ENCODE measurements at regions not wholly inside any gene's neighbourhood (a gene's known extent, or its start where the extent isn't known, plus 50 kb on each side); places are given as distances from the start of the nearest gene placed in this dataset.

DNA sequence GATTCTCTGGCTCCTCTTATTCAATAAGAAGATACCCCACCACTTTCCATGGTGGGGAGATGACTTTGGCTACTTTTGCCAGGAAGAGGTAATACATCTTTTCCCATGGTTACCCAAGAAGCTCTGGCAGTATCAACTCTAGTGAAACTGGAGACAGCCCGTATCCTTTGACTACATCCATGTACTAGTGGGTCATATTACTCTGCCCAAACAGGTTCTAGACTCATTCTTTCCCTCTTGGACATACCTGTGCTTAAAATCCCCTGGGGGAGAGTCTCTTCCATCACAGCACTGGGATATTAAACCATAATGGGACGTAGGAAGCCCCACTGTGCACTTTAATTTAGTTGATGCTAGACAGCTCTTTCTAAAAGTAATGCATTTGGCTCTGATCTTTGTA is 144.7 kb upstream of the KLF12 start:
- TF ChIP-seq, protein P1, sequence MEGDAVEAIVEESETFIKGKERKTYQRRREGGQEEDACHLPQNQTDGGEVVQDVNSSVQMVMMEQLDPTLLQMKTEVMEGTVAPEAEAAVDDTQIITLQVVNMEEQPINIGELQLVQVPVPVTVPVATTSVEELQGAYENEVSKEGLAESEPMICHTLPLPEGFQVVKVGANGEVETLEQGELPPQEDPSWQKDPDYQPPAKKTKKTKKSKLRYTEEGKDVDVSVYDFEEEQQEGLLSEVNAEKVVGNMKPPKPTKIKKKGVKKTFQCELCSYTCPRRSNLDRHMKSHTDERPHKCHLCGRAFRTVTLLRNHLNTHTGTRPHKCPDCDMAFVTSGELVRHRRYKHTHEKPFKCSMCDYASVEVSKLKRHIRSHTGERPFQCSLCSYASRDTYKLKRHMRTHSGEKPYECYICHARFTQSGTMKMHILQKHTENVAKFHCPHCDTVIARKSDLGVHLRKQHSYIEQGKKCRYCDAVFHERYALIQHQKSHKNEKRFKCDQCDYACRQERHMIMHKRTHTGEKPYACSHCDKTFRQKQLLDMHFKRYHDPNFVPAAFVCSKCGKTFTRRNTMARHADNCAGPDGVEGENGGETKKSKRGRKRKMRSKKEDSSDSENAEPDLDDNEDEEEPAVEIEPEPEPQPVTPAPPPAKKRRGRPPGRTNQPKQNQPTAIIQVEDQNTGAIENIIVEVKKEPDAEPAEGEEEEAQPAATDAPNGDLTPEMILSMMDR (IDR thresholded peaks at IDR 0.05) = no peak
- no peak for TF ChIP-seq POLR2A (IDR thresholded peaks at IDR 0.05; ENCODE audit: low read depth)
- no peak for TF ChIP-seq EP300 (IDR thresholded peaks at IDR 0.05)
